SK-N-SH (cell line): ENCODE measurements at regions not wholly inside any gene's neighbourhood (a gene's known extent, or its start where the extent isn't known, plus 50 kb on each side); places are given as distances from the start of the nearest gene placed in this dataset.
"Not testable (repeated sequence)": the region's sequence is repeated elsewhere in the genome, so short reads cannot be mapped to it uniquely, and the experiment has no call there.

Experiments
- EZH2phosphoT487 ChIP-seq: fragments of 200-600 bp; sonication (generic); IDR thresholded peaks from 2 replicates; pipeline ENCODE4 v1.6.1; 2017; ENCODE audit warnings: low read depth, mixed run types, mild to moderate bottlenecking, antibody characterized with exemption, moderate library complexity, borderline replicate concordance
- FOXM1 ChIP-seq: IDR thresholded peaks from 2 replicates; pipeline ENCODE4 v1.4.0; 2012; ENCODE audit warnings: low read depth, mild to moderate bottlenecking
- TAF1 ChIP-seq: IDR thresholded peaks from 2 replicates; pipeline ENCODE4 v1.6.1; 2012; ENCODE audit warnings: low read depth, mild to moderate bottlenecking, low read length, moderate library complexity, borderline replicate concordance

GRCh38 chr13:50772881-50773280, 70.6 kb downstream of the DLEU7 start:
- TF ChIP-seq TAF1, EZH2phosphoT487, FOXM1: not testable (repeated sequence)
